NCI-H345 treated with DMSO at 0.1 percent for 48 hours (cell line): ENCODE measurements at regions not wholly inside any gene's neighbourhood (a gene's known extent, or its start where the extent isn't known, plus 50 kb on each side); places are given as distances from the start of the nearest gene placed in this dataset.
"Not testable (repeated sequence)": the region's sequence is repeated elsewhere in the genome, so short reads cannot be mapped to it uniquely, and the experiment has no call there.

ENCODE experiments used
- DNase-seq: peaks from one replicate; lab custom pipeline; 2025; ENCODE audit not compliant: unreplicated experiment; lab: John Stamatoyannopoulos, UW

GRCh38 chr4:164293203-164293602 is 460.7 kb upstream of the SMIM31 start:
- DNase-seq, result no peak

- no peak for DNase-seq
These were observed 460.2 kb upstream of the SMIM31 start for GRCh38 chr4:164293743-164294142.

- DNase-seq, result no peak
These were observed 452.5 kb upstream of the SMIM31 start for GRCh38 chr4:164301430-164301829.

GRCh38 chr4:164304101-164304639 is 449.8 kb upstream of the SMIM31 start:
- DNase-seq, result no peak

GRCh38 chr4:164304861-164305260 is 449.1 kb upstream of the SMIM31 start:
- no peak for DNase-seq

GRCh38 chr4:164307262-164307661 is 446.7 kb upstream of the SMIM31 start:
- no peak for DNase-seq

- DNase-seq, result no peak
These were observed 441.3 kb upstream of the SMIM31 start for GRCh38 chr4:164312671-164313070.

GRCh38 chr4:164313853-164314252 is 440.1 kb upstream of the SMIM31 start:
- no peak for DNase-seq

- no peak for DNase-seq
These were observed 435.6 kb upstream of the SMIM31 start for GRCh38 chr4:164318350-164318749.

GRCh38 chr4:164319688-164320087 is 434.2 kb upstream of the SMIM31 start:
- no peak for DNase-seq

GRCh38 chr4:164320847-164321246 is 433.1 kb upstream of the SMIM31 start:
- DNase-seq, result no peak

GRCh38 chr4:164326056-164326455 is 427.9 kb upstream of the SMIM31 start:
- no peak for DNase-seq

- no peak for DNase-seq
These were observed 416.5 kb upstream of the SMIM31 start for GRCh38 chr4:164337219-164337944.

GRCh38 chr4:164343472-164343976 is 410.4 kb upstream of the SMIM31 start:
- DNase-seq, result no peak

GRCh38 chr4:164345756-164346155 is 408.2 kb upstream of the SMIM31 start:
- no peak for DNase-seq

- DNase-seq, result no peak
These were observed 403.9 kb upstream of the SMIM31 start for GRCh38 chr4:164350061-164350460.

GRCh38 chr4:164350716-164351115 is 403.2 kb upstream of the SMIM31 start:
- not testable (repeated sequence) for DNase-seq

- DNase-seq, result no peak
These were observed 396.0 kb upstream of the SMIM31 start for GRCh38 chr4:164357957-164358356.

GRCh38 chr4:164358400-164358799 is 395.5 kb upstream of the SMIM31 start:
- no peak for DNase-seq

GRCh38 chr4:164359881-164360280 is 394.1 kb upstream of the SMIM31 start:
- no peak for DNase-seq

- DNase-seq, result no peak
These were observed 385.0 kb upstream of the SMIM31 start for GRCh38 chr4:164368894-164369293.

- no peak for DNase-seq
These were observed 380.9 kb upstream of the SMIM31 start for GRCh38 chr4:164373021-164373420.

- no peak for DNase-seq
These were observed 376.7 kb upstream of the SMIM31 start for GRCh38 chr4:164377277-164377676.
